GM23338 (cell line): ENCODE measurements at regions not wholly inside any gene's neighbourhood (a gene's known extent, or its start where the extent isn't known, plus 50 kb on each side); places are given as distances from the start of the nearest gene placed in this dataset.
A peak's percentile ranks its signal among the peaks of the same experiment; 100 is the strongest.

Experiments used
- ATAC-seq: fragments of 200-7000 bp; cut with Tn5 transposase; 3 replicates; pipeline ENCODE4 v1.9.1; 2020
- DNase-seq: peaks from one replicate; pipeline ENCODE4 v3.0.0-alpha.2; 2015; ENCODE audit warnings: low spot score
- H2AFZ ChIP-seq: fragments of 200-600 bp; sonication (generic); 2 replicates; pipeline ENCODE4 v1.8.0; 2016; ENCODE audit warnings: antibody characterized with exemption, mild to moderate bottlenecking, moderate library complexity
- H3F3A ChIP-seq: fragments of 200-600 bp; sonication (generic); replicated peaks from 2 replicates; pipeline ENCODE4 v1.8.0; 2017; ENCODE audit warnings: antibody characterized with exemption, mixed run types, low read depth
- H3K27ac ChIP-seq: fragments of 200-600 bp; sonication (generic); 2 replicates; pipeline ENCODE4 v1.6.1; 2016; ENCODE audit warnings: low read depth
- H3K27me3 ChIP-seq: fragments of 200-600 bp; sonication (generic); 2 replicates; pipeline ENCODE4 v1.8.0; 2016; ENCODE audit warnings: mild to moderate bottlenecking, mixed run types, moderate library complexity; ENCODE audit not compliant: insufficient read depth
- H3K36me3 ChIP-seq: fragments of 200-600 bp; sonication (generic); 2 replicates; pipeline ENCODE4 v1.8.0; 2016; ENCODE audit warnings: mild to moderate bottlenecking; ENCODE audit not compliant: insufficient read depth
- H3K4me1 ChIP-seq: fragments of 200-600 bp; sonication (generic); 2 replicates; pipeline ENCODE4 v1.8.0; 2016; ENCODE audit warnings: mild to moderate bottlenecking, moderate library complexity; ENCODE audit not compliant: insufficient read depth
- H3K4me2 ChIP-seq: fragments of 200-600 bp; sonication (generic); 2 replicates; pipeline ENCODE4 v1.7.1; 2017; ENCODE audit warnings: mixed run types
- H3K4me3 ChIP-seq: fragments of 200-600 bp; sonication (generic); 2 replicates; pipeline ENCODE4 v1.6.1; 2016; ENCODE audit warnings: mixed run types
- H3K79me2 ChIP-seq: fragments of 200-600 bp; sonication (generic); replicated peaks from 2 replicates; pipeline ENCODE4 v1.8.0; 2017; ENCODE audit warnings: mild to moderate bottlenecking; ENCODE audit not compliant: insufficient read depth
- H3K9me2 ChIP-seq: fragments of 200-600 bp; sonication (generic); 2 replicates; pipeline ENCODE4 v1.8.0; 2017; ENCODE audit not compliant: insufficient read depth
- H4K20me1 ChIP-seq: fragments of 200-600 bp; sonication (generic); replicated peaks from 2 replicates; pipeline ENCODE4 v1.8.0; 2017; ENCODE audit warnings: mild to moderate bottlenecking; ENCODE audit not compliant: insufficient read depth
- H3K27ac Mint-ChIP-seq: 2 replicates; pipeline ENCODE4 v1.8.0; 2020; ENCODE audit warnings: inconsistent platforms, mild to moderate bottlenecking, moderate library complexity, mixed read lengths
- H3K27me3 Mint-ChIP-seq: 3 replicates; pipeline ENCODE4 v1.8.0; 2022; ENCODE audit warnings: low read depth, mild to moderate bottlenecking, moderate library complexity, mixed read lengths, inconsistent platforms; ENCODE audit not compliant: insufficient read depth, poor library complexity
- H3K36me3 Mint-ChIP-seq: 3 replicates; pipeline ENCODE4 v1.8.0; 2021; ENCODE audit warnings: low read depth, mild to moderate bottlenecking, inconsistent platforms, moderate library complexity, mixed read lengths
- H3K4me1 Mint-ChIP-seq: 3 replicates; pipeline ENCODE4 v1.8.0; 2020; ENCODE audit warnings: mild to moderate bottlenecking, inconsistent platforms, mixed read lengths
- H3K4me3 Mint-ChIP-seq: 3 replicates; pipeline ENCODE4 v1.8.0; 2021; ENCODE audit warnings: moderate library complexity, mild to moderate bottlenecking, inconsistent platforms, mixed read lengths
- H3K9me3 Mint-ChIP-seq: 3 replicates; pipeline ENCODE4 v1.8.0; 2020; ENCODE audit warnings: moderate library complexity, mild to moderate bottlenecking, inconsistent platforms, mixed read lengths
- CREB1 ChIP-seq: fragments of 250-450 bp; sonication (Bioruptor Pico); IDR thresholded peaks from 2 replicates; pipeline ENCODE4 v1.5.0; 2020; ENCODE audit warnings: low read depth, mild to moderate bottlenecking, moderate library complexity
- CTCF ChIP-seq, 2 experiments: fragments of 200-600 bp in 1 of 2; sonication (generic) in 1 of 2; conservative IDR thresholded peaks; 2 replicates each; pipeline versions ENCODE4 v1.5.1 to v1.6.1; 2016 to 2017; ENCODE audit warnings: antibody characterized with exemption in 2 of 2, low read depth in 2 of 2, mild to moderate bottlenecking in 2 of 2, moderate library complexity in 1 of 2
- EZH2 ChIP-seq: fragments of 200-600 bp; sonication (generic); IDR thresholded peaks from one replicate; pipeline ENCODE4 v1.8.0; 2017; ENCODE audit warnings: antibody characterized with exemption, mild to moderate bottlenecking, low read depth; ENCODE audit not compliant: unreplicated experiment
- EZH2phosphoT487 ChIP-seq: fragments of 200-600 bp; sonication (generic); IDR thresholded peaks from one replicate; pipeline ENCODE4 v1.8.1; 2018; ENCODE audit warnings: antibody characterized with exemption; ENCODE audit not compliant: unreplicated experiment
- JUNB ChIP-seq: IDR thresholded peaks from one replicate; pipeline ENCODE4 v1.6.1; 2016; ENCODE audit warnings: antibody characterized with exemption; ENCODE audit not compliant: unreplicated experiment
- POLR2AphosphoS5 ChIP-seq: IDR thresholded peaks from 2 replicates; pipeline ENCODE4 v1.6.1; 2016; ENCODE audit warnings: antibody characterized with exemption, low read depth
- ZNF114 ChIP-seq: fragments of 250-450 bp; sonication (Bioruptor Pico); IDR thresholded peaks from 2 replicates; pipeline ENCODE4 v1.5.0; 2020; ENCODE audit warnings: mild to moderate bottlenecking, moderate library complexity
- ZNF331 ChIP-seq: fragments of 250-450 bp; sonication (Bioruptor Pico); IDR thresholded peaks from 2 replicates; pipeline ENCODE4 v1.5.0; 2020; ENCODE audit warnings: low read depth, mild to moderate bottlenecking, moderate library complexity
- ZNF462 ChIP-seq: fragments of 250-450 bp; sonication (Bioruptor Pico); IDR thresholded peaks from 2 replicates; pipeline ENCODE4 v1.5.0; 2020; ENCODE audit warnings: mild to moderate bottlenecking, moderate library complexity
- TF ChIP-seq, protein P1 (sequence below): IDR thresholded peaks from 2 replicates; pipeline ENCODE4 v1.6.1; 2016; ENCODE audit warnings: antibody characterized with exemption

DNA sequence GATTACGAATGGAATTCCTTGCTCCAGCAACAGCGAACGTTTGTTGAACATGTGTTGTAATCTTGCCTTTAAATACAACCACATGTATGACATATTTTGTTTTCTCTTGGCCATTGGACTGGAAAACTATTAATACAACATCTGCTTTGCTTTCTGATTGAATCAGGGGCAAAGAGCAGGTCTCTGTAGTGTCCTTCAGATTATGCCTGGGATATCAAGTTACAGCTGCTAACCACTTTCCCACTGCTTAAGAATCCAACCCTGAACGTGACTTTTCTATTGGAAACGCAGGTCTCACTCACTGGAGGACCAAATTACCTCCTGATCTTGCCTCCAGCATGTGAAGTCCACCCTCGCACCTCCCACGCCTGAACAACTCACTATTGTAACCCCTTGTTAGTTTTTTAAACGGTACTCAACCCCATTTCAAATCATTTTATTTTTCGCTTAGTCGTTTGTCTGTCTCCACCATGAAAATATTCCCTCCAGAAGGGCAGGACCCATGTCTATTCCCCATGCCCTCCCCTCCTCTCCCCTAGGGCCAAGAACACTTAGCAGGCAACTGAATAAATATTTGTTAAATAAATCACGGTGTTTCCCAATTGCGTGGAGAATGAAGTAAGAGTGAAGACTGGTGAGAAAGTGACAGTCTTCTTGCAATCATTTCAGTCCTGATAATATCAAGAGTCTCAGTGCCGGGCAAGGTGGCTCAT lies 57.4 kb upstream of the MRTFB start:
- Histone ChIP-seq H3F3A (no peaks in the 10 kb centered on the region), H3K27me3 (no peaks in the 10 kb centered on the region), H4K20me1 (no peaks in the 10 kb centered on the region), H3K27ac (no peak overlapping the region), H3K79me2 (no peaks in the 10 kb centered on the region), H3K9me2 (no peaks in the 10 kb centered on the region), H3K4me1 (peaks cover 25% of the 10 kb centered on the region), H3K4me2 (peak overlapping the region; percentile 9; the same call in 1 of the 2 replicates), H3K36me3 (no peaks in the 10 kb centered on the region), H3K4me3 (no peak overlapping the region), H2AFZ (peak overlapping the region; percentile 34; the same call in 1 of the 2 replicates)
- DNase-seq (peak; percentile 37), ATAC-seq (peak; percentile 78)
- Mint-ChIP-seq H3K4me1 (peaks cover 30% of the 10 kb centered on the region), H3K27ac (0 out of 2 replicates have a peak overlapping the region, but pooled peaks have one; percentile 11), H3K9me3 (no peaks in the 10 kb centered on the region), H3K27me3 (peaks cover 2% of the 10 kb centered on the region), H3K36me3 (no peaks in the 10 kb centered on the region), H3K4me3 (no peak overlapping the region)
- TF ChIP-seq EZH2 = no peak
- TF ChIP-seq EZH2phosphoT487 = no peak
- no peak for TF ChIP-seq ZNF331 (CRISPR knock-in tag)
- no peak for TF ChIP-seq ZNF114
- no peak for TF ChIP-seq POLR2AphosphoS5
- no peak for TF ChIP-seq JUNB
- no peak for TF ChIP-seq CTCF (conservative IDR thresholded peaks at IDR 0.05; ENCODE audit: low read depth in 2 of 2)
- TF ChIP-seq ZNF462 (CRISPR knock-in tag) = no peak
- TF ChIP-seq, protein P1, sequence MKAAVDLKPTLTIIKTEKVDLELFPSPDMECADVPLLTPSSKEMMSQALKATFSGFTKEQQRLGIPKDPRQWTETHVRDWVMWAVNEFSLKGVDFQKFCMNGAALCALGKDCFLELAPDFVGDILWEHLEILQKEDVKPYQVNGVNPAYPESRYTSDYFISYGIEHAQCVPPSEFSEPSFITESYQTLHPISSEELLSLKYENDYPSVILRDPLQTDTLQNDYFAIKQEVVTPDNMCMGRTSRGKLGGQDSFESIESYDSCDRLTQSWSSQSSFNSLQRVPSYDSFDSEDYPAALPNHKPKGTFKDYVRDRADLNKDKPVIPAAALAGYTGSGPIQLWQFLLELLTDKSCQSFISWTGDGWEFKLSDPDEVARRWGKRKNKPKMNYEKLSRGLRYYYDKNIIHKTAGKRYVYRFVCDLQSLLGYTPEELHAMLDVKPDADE = no peak
- TF ChIP-seq CREB1 (CRISPR knock-in tag) = no peak
